ENCODE measurements at regions not wholly inside any gene's neighbourhood (a gene's known extent, or its start where the extent isn't known, plus 50 kb on each side); places are given as distances from the start of the nearest gene placed in this dataset.
A peak's percentile ranks its signal among the peaks of the same experiment; 100 is the strongest.
"Not testable (repeated sequence)": the region's sequence is repeated elsewhere in the genome, so short reads cannot be mapped to it uniquely, and the experiment has no call there.

GRCh38 chr2:138274421-138275291, 226.9 kb upstream of the SPOPL start:
- peak; percentile 76 for DNase-seq

- no peak for DNase-seq
Observed at GRCh38 chr2:138275292-138275690, 226.3 kb upstream of the SPOPL start.

GRCh38 chr2:138275881-138276280, 225.7 kb upstream of the SPOPL start:
- no peak for DNase-seq

DNA sequence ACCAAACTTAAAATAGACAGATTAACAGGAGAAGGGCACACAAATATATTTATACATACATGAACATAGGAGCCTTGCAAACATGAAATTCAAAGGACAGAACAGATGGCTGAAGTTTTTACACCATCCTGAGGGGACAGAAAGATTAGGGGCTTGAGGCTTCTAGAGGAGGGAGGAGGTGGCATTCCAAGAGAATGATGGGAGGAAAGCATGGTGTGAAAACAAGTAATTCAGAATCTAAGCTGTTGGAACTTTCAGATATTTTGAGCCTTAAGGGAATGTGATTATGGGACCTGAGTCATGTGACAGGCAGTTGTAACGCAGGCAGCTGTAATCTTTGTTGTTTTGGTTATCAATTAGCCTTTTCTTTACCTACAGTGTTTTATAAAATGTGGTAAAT, 225.2 kb upstream of the SPOPL start:
- no peak for DNase-seq

- no peak for DNase-seq
Observed at GRCh38 chr2:138277062-138277461, 224.5 kb upstream of the SPOPL start.

GRCh38 chr2:138279871-138280270, 221.7 kb upstream of the SPOPL start:
- DNase-seq = peak; percentile 46

GRCh38 chr2:138280999-138281695, 220.4 kb upstream of the SPOPL start:
- no peak for DNase-seq

GRCh38 chr2:138282014-138282672, 219.4 kb upstream of the SPOPL start:
- DNase-seq = no peak

DNA sequence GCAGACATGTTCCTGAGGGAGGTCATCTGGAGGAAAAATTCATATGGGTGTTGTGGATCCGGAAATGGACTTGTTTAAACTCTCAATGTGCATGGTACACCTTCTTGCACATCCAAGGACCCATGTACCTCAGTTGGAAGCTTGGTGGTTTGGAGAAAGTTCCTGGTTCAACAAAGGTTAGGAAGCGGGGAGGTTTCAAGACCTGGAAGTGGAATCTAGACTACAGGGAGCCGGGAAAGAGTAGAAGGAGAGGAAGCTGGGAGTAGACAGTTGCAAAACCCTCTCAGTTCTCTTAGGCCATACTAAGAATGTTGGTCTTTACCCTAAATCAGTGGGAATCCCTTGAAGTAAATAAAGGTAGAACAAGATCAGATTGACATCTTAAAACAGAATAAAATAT, 209.8 kb upstream of the SPOPL start:
- no peak for DNase-seq

DNA sequence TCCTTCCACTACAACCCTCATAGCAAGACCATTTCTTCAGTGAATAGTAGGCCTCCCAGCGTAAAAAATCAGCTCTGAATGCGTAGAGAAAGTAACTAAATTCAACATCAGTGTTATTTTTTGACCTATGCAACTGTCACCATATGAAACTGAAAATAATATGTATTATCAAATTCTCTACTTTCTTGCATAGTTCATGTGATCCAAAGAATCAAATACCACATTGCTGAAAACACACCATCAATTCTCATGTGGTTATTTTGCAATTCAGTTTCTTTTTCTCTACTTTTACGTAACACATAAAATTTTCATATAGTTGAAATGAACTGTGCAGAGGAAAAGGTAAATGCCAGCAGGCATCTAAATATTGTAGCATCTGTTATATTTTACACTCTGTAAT, 208.5 kb upstream of the SPOPL start:
- DNase-seq = no peak

- DNase-seq = no peak
Observed at GRCh38 chr2:138293549-138293948, 208.0 kb upstream of the SPOPL start.

- no peak for DNase-seq
Observed at GRCh38 chr2:138294451-138294850, 207.1 kb upstream of the SPOPL start.

DNA sequence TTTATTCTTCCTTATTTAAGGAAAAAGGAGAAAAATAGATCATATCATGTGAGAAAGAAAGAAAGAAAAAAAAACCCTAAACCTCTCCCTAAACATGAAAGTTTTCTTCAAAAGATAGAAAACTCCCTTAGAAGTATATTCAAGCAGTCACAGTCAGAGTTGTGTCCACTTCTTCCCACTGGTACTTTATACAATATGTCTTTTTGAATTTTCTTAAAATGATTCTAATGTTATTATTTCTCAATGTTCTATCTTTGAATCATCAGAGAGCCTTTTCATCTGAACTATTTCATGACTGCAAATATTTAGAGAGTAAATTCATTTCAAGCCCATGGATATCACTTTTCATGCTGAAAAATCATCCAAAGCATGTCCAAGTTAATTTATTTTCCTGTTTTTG, 205.2 kb upstream of the SPOPL start:
- no peak for DNase-seq

DNA sequence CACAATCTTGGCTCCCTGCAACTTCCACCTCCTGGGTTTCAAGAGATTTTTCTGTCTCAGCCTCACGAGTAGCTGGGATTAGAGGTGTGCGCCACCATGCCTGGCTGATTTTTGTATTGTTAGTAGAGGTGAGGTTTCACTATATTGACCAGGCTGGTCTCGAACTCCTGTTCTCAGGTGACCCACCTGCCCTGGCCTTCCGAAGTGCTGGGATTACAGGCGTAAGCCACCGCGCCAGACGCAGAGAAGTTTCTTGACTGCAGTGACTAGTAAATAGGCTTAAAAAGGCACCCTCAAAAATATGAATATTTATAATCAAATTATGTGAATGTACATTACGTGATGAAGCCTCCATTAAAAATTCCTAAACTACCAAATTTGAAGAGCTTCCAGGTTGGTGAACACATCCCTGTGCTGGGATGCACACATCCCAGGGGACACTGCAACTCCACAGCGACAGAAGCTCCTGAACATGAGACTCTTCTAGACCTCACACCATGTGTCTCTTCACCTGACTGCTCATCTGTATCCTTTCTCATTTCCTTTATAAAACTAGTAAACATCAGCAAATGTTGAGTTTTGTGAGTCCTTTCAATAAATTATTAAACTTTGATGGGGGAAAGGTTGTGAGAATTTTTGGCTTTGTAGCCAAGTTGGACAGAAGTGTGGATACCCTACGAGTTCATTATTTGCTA, 203.3 kb upstream of the SPOPL start:
- no peak for DNase-seq

DNA sequence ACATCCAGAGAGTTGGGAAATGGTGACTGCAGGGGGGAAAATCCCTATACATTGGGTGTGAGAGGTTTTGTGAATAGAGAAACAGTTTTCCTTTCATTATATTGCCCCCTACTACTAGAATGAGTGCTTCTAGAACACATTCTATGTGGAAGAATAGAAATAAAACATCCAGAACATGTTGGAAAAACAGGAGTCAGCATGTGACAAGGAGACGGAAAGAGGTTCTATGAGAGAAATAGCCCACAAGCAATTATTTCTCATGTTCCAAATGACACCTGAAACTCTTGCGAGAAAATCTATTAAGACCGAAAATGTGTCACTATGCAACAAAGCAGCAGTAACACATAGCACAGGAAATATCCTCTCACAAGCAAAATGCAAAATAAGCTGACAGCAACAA, 202.7 kb upstream of the SPOPL start:
- DNase-seq = no peak

GRCh38 chr2:138306626-138307025, 194.9 kb upstream of the SPOPL start:
- no peak for DNase-seq

DNA sequence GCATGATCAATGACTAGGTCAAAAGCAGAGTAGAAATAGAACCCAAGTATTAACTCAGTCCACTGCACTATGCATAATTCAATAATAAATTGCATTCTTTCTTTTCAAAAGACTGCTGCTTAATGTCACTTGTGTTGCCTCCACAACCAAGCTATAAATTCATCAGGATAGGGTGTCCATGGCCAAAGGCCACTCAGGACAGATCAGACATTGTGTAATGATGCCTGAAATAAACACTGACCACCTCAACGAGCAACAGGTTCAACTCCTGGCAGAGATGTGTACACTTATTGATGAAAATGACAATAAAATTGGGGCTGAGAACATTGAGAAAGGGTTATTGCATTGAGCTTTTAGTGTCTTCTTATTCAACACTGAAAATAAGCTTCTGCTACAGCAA, 194.5 kb upstream of the SPOPL start:
- DNase-seq = no peak

DNA sequence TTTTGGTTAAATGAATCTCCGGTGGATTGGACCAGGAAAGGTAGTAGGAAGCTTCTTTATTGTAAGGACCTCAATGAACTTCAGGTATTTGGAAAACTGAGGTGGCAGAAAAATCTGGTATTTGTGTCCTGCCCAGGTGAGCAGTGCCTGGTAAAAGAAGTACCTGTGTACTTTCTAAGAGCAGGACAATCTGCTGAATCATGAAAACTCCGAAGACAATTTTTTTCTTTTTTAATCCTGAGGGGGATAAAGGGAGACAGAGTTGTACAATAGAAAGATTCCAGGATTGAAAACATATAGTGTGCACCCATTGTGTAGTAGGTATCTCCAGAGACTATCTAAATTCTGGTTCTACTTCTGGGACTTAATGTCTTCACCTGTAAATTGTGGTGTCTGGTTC, 191.8 kb upstream of the SPOPL start:
- DNase-seq = no peak

GRCh38 chr2:138312061-138312460, 189.5 kb upstream of the SPOPL start:
- no peak for DNase-seq

DNA sequence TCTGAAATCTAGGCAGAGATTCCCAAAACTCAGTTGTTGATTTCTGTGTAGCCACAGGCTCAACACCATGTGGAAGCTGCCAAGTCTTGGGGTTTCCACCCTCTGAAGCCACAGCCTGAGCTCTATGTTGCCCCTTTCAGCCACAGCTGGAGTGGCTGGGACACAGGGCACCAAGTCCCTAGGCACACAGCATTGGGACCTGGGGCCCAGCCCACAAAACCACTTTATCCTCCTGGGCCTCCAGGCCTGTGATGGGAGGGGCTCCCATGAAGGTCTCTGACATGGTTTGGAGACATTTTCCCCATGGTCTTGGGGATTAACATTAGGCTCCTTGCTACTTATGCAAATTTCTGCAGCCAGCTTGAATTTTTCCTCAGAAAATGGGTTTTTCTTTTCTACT, 186.0 kb upstream of the SPOPL start:
- not testable (repeated sequence) for DNase-seq

DNA sequence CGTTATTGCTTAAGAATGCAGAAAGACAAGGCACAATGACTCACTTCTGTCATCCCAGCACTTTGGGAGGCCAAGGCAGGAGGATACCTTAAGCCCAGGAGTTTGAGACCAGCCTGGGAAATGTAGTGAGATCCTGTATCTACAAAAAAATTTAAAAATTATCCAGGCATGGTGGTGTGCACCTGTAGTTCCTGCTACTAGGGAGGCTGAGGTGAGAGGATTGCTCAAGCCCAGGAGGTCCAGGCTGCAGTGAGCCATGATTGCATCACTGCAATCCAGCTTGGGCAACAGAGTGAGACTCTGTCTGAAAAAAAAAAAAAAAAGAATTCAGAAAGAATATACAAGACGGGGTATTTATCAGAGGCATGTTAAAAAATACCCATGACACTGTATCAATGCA, 182.0 kb upstream of the SPOPL start:
- no peak for DNase-seq

GRCh38 chr2:138321458-138321857, 180.1 kb upstream of the SPOPL start:
- no peak for DNase-seq

DNA sequence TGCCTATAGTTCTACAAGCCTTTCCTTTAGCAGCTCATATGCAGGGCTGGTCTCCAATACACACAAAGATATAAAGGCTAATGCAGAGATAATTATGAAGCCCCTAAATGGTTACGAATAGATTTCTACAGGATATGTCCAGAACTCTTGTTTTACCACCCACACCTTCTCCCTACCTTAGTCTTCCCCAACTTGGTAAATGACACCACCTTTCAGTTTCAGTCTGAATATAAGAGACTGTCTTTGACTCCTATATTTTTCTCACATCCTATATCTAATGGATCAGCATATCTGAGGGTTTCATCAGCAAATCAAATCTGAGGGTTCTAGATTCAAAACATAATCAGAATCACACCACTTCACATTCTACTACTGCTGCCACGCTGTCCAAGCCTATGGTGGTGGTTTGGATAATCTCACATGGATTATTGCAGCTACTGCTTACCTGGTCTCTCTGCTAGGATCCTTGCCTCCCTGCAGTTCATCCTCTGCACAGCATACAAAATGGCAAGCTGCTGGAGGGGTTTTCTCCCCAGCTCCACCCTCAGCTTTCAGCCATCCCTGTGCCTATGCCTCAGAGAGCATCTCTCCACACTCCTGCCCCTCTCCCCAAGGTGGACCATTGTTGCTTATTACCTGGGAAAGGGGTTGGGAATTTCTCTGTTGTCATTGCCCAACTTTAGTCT, 178.0 kb upstream of the SPOPL start:
- DNase-seq = no peak
